ENCODE measurements at regions not wholly inside any gene's neighbourhood (a gene's known extent, or its start where the extent isn't known, plus 50 kb on each side); places are given as distances from the start of the nearest gene placed in this dataset.

DNA sequence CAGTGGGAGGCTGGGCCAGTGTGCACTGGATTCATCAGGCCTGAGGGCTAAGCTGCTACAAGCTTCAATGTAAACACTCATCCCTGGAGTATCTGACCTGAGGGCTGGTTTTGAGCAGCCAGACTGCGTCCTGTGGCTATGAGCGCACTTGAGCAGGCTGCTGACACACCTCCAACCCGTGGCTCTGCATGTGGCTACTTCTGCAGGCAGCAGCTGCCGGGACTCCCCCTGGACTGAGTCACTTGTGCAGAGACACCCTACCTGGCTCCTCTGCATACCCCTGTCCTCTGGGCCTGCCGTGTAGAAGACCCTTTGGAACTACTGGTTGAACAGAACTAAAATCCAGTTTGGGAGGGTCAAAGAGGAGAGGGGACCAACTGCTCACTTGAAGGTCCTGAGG is 172.0 kb downstream of the SCP2D1 start:
- no peaks in the 10 kb centered on the region for H3K9me3 ChIP-seq (ENCODE audit: insufficient read depth in 2 of 2, low read depth in 1 of 2, low read length in 1 of 2)
- H2BK5ac ChIP-seq (ENCODE audit: low read depth, low read length): no peak overlapping the region
- no peak overlapping the region for H2BK120ac ChIP-seq (replicated peaks; ENCODE audit: low read depth, low read length)
- DNase-seq (ENCODE audit: low read depth in 1 of 2, low spot score in 2 of 2) (no peak), FAIRE-seq (no peak)
- H2AK5ac ChIP-seq (ENCODE audit: low read depth, low read length): no peak overlapping the region
- no peaks in the 10 kb centered on the region for H3K79me1 ChIP-seq (ENCODE audit: low read depth, low read length)
- 82% methylated on average over 5 of the region's 5 CpGs; no CpG with 5 or more reads in 1 of the 2 experiments for WGBS, 2 experiments (ENCODE audit: extremely low coverage in 1 of 2, insufficient coverage in 1 of 2, insufficient read length in 1 of 2, insufficient replicate concordance in 2 of 2, low coverage in 1 of 2, low lambda C conversion rate in 2 of 2, missing lambda C conversion rate in 1 of 2)
- H3K27me3 ChIP-seq (replicated peaks in 1 of 4; ENCODE audit: control insufficient read depth in 3 of 4, extremely low read depth in 1 of 4, insufficient read depth in 3 of 4, low read length in 3 of 4): no peaks in the 10 kb centered on the region
- no peaks in the 10 kb centered on the region for H3K79me2 ChIP-seq (ENCODE audit: control insufficient read depth in 1 of 2, insufficient read depth in 2 of 2, low read length in 2 of 2)
- no peak overlapping the region for H2BK20ac ChIP-seq (ENCODE audit: low read length)
- no peak overlapping the region for H2BK12ac ChIP-seq (ENCODE audit: low read depth, low read length)
- no peak overlapping the region for H4K5ac ChIP-seq (ENCODE audit: insufficient read length, low read depth, low read length)
- H3K4me2 ChIP-seq (ENCODE audit: insufficient read depth in 1 of 2, low read depth in 2 of 2, low read length in 2 of 2): no peak overlapping the region
- H3K4me1 ChIP-seq (replicated peaks in 1 of 4; ENCODE audit: control insufficient read depth in 3 of 4, insufficient read depth in 4 of 4, low read length in 3 of 4): peaks cover 0 to 2% (median 0%) of the 10 kb centered on the region in 4 experiments; a peak in 2 of 7 replicates
- no peak overlapping the region for H3K9ac ChIP-seq (replicated peaks in 1 of 4; ENCODE audit: extremely low read depth in 1 of 4, low read depth in 3 of 4, low read length in 3 of 4)
- no peak overlapping the region for H3K4me3 ChIP-seq (ENCODE audit: extremely low read depth in 1 of 4, insufficient read depth in 2 of 4, low read depth in 3 of 4, low read length in 4 of 4)
- no peak overlapping the region for H3K27ac ChIP-seq (ENCODE audit: low read depth, low read length)
- no peak overlapping the region for H3K23ac ChIP-seq (ENCODE audit: insufficient read length)
- H3K56ac ChIP-seq (replicated peaks; ENCODE audit: insufficient read length, low read depth, low read length): no peak overlapping the region
- H3K4ac ChIP-seq (replicated peaks; ENCODE audit: insufficient read length, low read depth, low read length): no peak overlapping the region
- no peaks in the 10 kb centered on the region for H3K36me3 ChIP-seq (ENCODE audit: control insufficient read depth in 2 of 4, insufficient read depth in 4 of 4, low read length in 3 of 4)
- no peak overlapping the region for H2AFZ ChIP-seq (ENCODE audit: low read length)
- no peak overlapping the region for H2BK15ac ChIP-seq (ENCODE audit: low read length)
- no peak overlapping the region for H4K8ac ChIP-seq (ENCODE audit: extremely low read depth, insufficient read depth, low read length)
- ChIA-PET CTCF (ENCODE audit: partially characterized antibody) (interaction anchor here (0.6 to 2.3 kb wide), 4 partner anchors 9 to 27 kb away, joined by 3 to 10 read pairs (median 6); no protein-coding TSS in a partner anchor), POLR2A (ENCODE audit: partially characterized antibody) (no interaction called here)
- no peaks in the 10 kb centered on the region for H3K23me2 ChIP-seq (ENCODE audit: low read depth, low read length)
- no peak overlapping the region for H4K91ac ChIP-seq (replicated peaks; ENCODE audit: insufficient read length, low read length)
- H4K20me1 ChIP-seq (replicated peaks in 1 of 2; ENCODE audit: control insufficient read depth in 1 of 2, insufficient read depth in 2 of 2, low read length in 2 of 2): no peaks in the 10 kb centered on the region
- no peak for TF ChIP-seq RAD21 (IDR thresholded peaks at IDR 0.05 in 1 of 2, conservative IDR thresholded peaks at IDR 0.05 in 1 of 2; ENCODE audit: low read depth in 2 of 2, low read length in 2 of 2)
- no peak for TF ChIP-seq CREB1 (IDR thresholded peaks at IDR 0.05)
- no peak for TF ChIP-seq USF2 (IDR thresholded peaks at IDR 0.05; ENCODE audit: low read length)
- no peak for TF ChIP-seq TBP (IDR thresholded peaks at IDR 0.05; ENCODE audit: low read depth, low read length)
- TF ChIP-seq CHD1 (IDR thresholded peaks at IDR 0.05; ENCODE audit: low read depth, low read length): no peak
- TF ChIP-seq POLR2AphosphoS5 (IDR thresholded peaks at IDR 0.05; ENCODE audit: low read depth, low read length): no peak
- no peak for TF ChIP-seq SP4 (IDR thresholded peaks at IDR 0.05; ENCODE audit: low read length)
- no peak for TF ChIP-seq SP1 (IDR thresholded peaks at IDR 0.05; ENCODE audit: low read depth, low read length)
- no peak overlapping the region for H3K18ac ChIP-seq (ENCODE audit: extremely low read depth, low read length)
- H3K14ac ChIP-seq (ENCODE audit: insufficient read length): no peak overlapping the region

Measured in H1 (cell line).